Fibroblast of lung (primary cell): ENCODE measurements at regions not wholly inside any gene's neighbourhood (a gene's known extent, or its start where the extent isn't known, plus 50 kb on each side); places are given as distances from the start of the nearest gene placed in this dataset.

Source experiments
- EZH2 ChIP-seq: IDR thresholded peaks from 2 replicates; pipeline ENCODE4 v1.5.1; 2012; ENCODE audit warnings: low read length, control low read depth, mild to moderate bottlenecking; ENCODE audit errors: missing control alignments
- TF ChIP-seq, protein P1 (sequence below), 2 donors: IDR thresholded peaks in 1 of 2; conservative IDR thresholded peaks in 1 of 2; 1 replicate in 1 of 2; 2 replicates in 1 of 2; pipeline ENCODE4 v1.5.1; 2011 to 2012; ENCODE audit warnings: low read length in 2 of 2, control low read depth in 1 of 2, inconsistent platforms in 1 of 2, low read depth in 1 of 2, mild to moderate bottlenecking in 1 of 2

DNA sequence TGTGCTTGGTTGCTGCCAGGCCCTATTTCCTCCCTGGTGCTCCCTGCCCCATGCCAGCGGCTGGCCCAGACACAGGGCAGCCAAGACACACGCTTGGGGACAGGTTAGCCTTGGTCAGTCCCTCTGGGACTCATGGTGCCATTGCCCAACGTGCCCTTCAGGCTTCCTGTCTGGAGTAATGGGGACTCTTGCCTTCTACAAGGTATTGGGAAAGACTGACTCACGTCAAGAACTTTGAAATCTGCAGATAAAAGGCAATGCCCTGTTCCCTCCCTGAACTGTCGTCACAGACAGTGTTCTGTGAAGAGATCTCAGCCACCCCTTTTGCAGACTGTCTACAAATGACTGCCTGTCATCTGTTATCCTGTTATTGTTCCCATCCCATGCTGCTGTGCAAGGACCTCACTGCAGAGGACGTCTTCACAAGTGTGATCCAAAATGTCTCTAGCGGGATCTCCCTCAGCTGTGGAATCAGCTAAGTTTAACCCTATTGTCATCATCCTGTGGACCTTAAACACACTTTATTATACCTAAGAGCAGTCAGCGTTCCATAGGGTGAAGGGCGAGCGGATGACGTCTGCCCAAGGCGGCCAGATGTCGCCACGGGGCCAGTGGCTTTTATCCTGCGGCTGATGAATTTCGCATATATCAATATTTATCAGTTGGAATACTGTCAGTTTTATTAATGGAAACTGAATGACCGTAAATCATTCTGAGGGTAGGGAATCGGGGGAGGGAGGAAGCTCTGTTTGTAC is 59.0 kb downstream of the GSX1 start:
- TF ChIP-seq, protein P1, sequence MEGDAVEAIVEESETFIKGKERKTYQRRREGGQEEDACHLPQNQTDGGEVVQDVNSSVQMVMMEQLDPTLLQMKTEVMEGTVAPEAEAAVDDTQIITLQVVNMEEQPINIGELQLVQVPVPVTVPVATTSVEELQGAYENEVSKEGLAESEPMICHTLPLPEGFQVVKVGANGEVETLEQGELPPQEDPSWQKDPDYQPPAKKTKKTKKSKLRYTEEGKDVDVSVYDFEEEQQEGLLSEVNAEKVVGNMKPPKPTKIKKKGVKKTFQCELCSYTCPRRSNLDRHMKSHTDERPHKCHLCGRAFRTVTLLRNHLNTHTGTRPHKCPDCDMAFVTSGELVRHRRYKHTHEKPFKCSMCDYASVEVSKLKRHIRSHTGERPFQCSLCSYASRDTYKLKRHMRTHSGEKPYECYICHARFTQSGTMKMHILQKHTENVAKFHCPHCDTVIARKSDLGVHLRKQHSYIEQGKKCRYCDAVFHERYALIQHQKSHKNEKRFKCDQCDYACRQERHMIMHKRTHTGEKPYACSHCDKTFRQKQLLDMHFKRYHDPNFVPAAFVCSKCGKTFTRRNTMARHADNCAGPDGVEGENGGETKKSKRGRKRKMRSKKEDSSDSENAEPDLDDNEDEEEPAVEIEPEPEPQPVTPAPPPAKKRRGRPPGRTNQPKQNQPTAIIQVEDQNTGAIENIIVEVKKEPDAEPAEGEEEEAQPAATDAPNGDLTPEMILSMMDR (conservative IDR thresholded peaks at IDR 0.05 in 1 of 2, IDR thresholded peaks at IDR 0.05 in 1 of 2; ENCODE audit: low read depth in 1 of 2, low read length in 2 of 2): no peak
- TF ChIP-seq EZH2: no peak
